ENCODE measurements at regions not wholly inside any gene's neighbourhood (a gene's known extent, or its start where the extent isn't known, plus 50 kb on each side); places are given as distances from the start of the nearest gene placed in this dataset.
A peak's percentile ranks its signal among the peaks of the same experiment; 100 is the strongest.

GRCh38 chr11:116233561-116233960, 539.2 kb downstream of the BUD13 start:
- no peak for DNase-seq (ENCODE audit: extremely low read depth in 1 of 2, low read depth in 1 of 2)

- no peak for DNase-seq (ENCODE audit: extremely low read depth in 1 of 2, low read depth in 1 of 2)
Measured at GRCh38 chr11:116232364-116232828, 540.4 kb downstream of the BUD13 start.

GRCh38 chr11:116231543-116231942, 541.2 kb downstream of the BUD13 start:
- DNase-seq (ENCODE audit: extremely low read depth in 1 of 2, low read depth in 1 of 2), result no peak

GRCh38 chr11:116230438-116230837, 542.3 kb downstream of the BUD13 start:
- no peak for DNase-seq (ENCODE audit: extremely low read depth in 1 of 2, low read depth in 1 of 2)

GRCh38 chr11:116229236-116229970, 543.4 kb downstream of the BUD13 start:
- no peak for DNase-seq (ENCODE audit: extremely low read depth in 1 of 2, low read depth in 1 of 2)

- DNase-seq (ENCODE audit: extremely low read depth in 1 of 2, low read depth in 1 of 2), result no peak
Measured at GRCh38 chr11:116226731-116227130, 546.1 kb downstream of the BUD13 start.

- DNase-seq (ENCODE audit: extremely low read depth in 1 of 2, low read depth in 1 of 2), result no peak
Measured at GRCh38 chr11:116225784-116226585, 546.8 kb downstream of the BUD13 start.

GRCh38 chr11:116225236-116225635, 547.6 kb downstream of the BUD13 start:
- no peak for DNase-seq (ENCODE audit: extremely low read depth in 1 of 2, low read depth in 1 of 2)

- DNase-seq (ENCODE audit: extremely low read depth in 1 of 2, low read depth in 1 of 2), result no peak
Measured at GRCh38 chr11:116224889-116225200, 547.9 kb downstream of the BUD13 start.

GRCh38 chr11:116224154-116224888, 548.5 kb downstream of the BUD13 start:
- peak in 1 of 2 donors; percentile 22 for DNase-seq (ENCODE audit: extremely low read depth in 1 of 2, low read depth in 1 of 2)

GRCh38 chr11:116221351-116221750, 551.4 kb downstream of the BUD13 start:
- DNase-seq (ENCODE audit: extremely low read depth in 1 of 2, low read depth in 1 of 2), result no peak

GRCh38 chr11:116219171-116219635, 553.6 kb downstream of the BUD13 start:
- DNase-seq (ENCODE audit: extremely low read depth in 1 of 2, low read depth in 1 of 2), result no peak

- DNase-seq (ENCODE audit: extremely low read depth in 1 of 2, low read depth in 1 of 2), result no peak
Measured at GRCh38 chr11:116217441-116217840, 555.3 kb downstream of the BUD13 start.

GRCh38 chr11:116217006-116217405, 555.8 kb downstream of the BUD13 start:
- DNase-seq (ENCODE audit: extremely low read depth in 1 of 2, low read depth in 1 of 2), result no peak

- no peak for DNase-seq (ENCODE audit: extremely low read depth in 1 of 2, low read depth in 1 of 2)
Measured at GRCh38 chr11:116215471-116216113, 557.2 kb downstream of the BUD13 start.

- no peak for DNase-seq (ENCODE audit: extremely low read depth in 1 of 2, low read depth in 1 of 2)
Measured at GRCh38 chr11:116211147-116211546, 561.6 kb downstream of the BUD13 start.

- DNase-seq (ENCODE audit: extremely low read depth in 1 of 2, low read depth in 1 of 2), result no peak
Measured at GRCh38 chr11:116210663-116211062, 562.1 kb downstream of the BUD13 start.

- DNase-seq (ENCODE audit: extremely low read depth in 1 of 2, low read depth in 1 of 2), result no peak
Measured at GRCh38 chr11:116209255-116209654, 563.5 kb downstream of the BUD13 start.

- DNase-seq (ENCODE audit: extremely low read depth in 1 of 2, low read depth in 1 of 2), result no peak
Measured at GRCh38 chr11:116207421-116208141, 565.2 kb downstream of the BUD13 start.

- no peak for DNase-seq (ENCODE audit: extremely low read depth in 1 of 2, low read depth in 1 of 2)
Measured at GRCh38 chr11:116207019-116207418, 565.8 kb downstream of the BUD13 start.

All from activated CD8-positive, alpha-beta memory T cell treated with anti-CD3 and anti-CD28 coated beads for 1 hour (primary cell).